Gastrocnemius medialis (tissue), 4 donors: ENCODE measurements at regions not wholly inside any gene's neighbourhood (a gene's known extent, or its start where the extent isn't known, plus 50 kb on each side); places are given as distances from the start of the nearest gene placed in this dataset.

Experiments used
- ATAC-seq, 2 donors: fragments of 150-250 bp; one replicate each; pipeline ENCODE4 v1.9.1; 2016
- DNase-seq, 2 donors: peaks; one replicate each; pipeline ENCODE4 v3.0.0-alpha.2; 2019
- H3K27ac ChIP-seq, 4 donors: fragments of 200-600 bp; sonication (generic); 1 replicate in 1 of 4; 2 replicates in 3 of 4; pipeline ENCODE4 v1.5.1; 2016 to 2018; ENCODE audit warnings: mild to moderate bottlenecking in 2 of 4, moderate library complexity in 1 of 4
- H3K27me3 ChIP-seq, 3 donors: fragments of 200-600 bp; sonication (generic) in 2 of 3; 1 replicate in 1 of 3; 2 replicates in 2 of 3; pipeline versions ENCODE4 v1.5.1 to v1.6.0; 2016 to 2019; ENCODE audit warnings: mild to moderate bottlenecking in 1 of 3, moderate library complexity in 1 of 3
- H3K36me3 ChIP-seq, 2 donors: fragments of 200-600 bp; sonication (generic) in 1 of 2; one replicate each; pipeline ENCODE4 v1.5.1; 2017 to 2018
- H3K4me1 ChIP-seq, 2 donors: fragments of 200-600 bp; sonication (generic) in 1 of 2; one replicate each; pipeline ENCODE4 v1.5.1; 2016 to 2017; ENCODE audit warnings: mild to moderate bottlenecking in 2 of 2
- H3K4me3 ChIP-seq, 4 donors: fragments of 200-600 bp; sonication (generic) in 3 of 4; 1 replicate in 1 of 4; 2 replicates in 3 of 4; pipeline ENCODE4 v1.5.1; 2016 to 2019; ENCODE audit warnings: mild to moderate bottlenecking in 2 of 4
- H3K9me3 ChIP-seq, 3 donors: fragments of 200-600 bp; sonication (generic) in 2 of 3; 1 replicate in 1 of 3; 2 replicates in 2 of 3; pipeline ENCODE4 v1.5.1; 2016 to 2019
- POLR2A ChIP-seq, 2 donors: fragments of 450-650 bp; IDR thresholded peaks; one replicate each; pipeline ENCODE4 v1.6.1; 2017; ENCODE audit warnings: antibody characterized with exemption in 2 of 2, mild to moderate bottlenecking in 2 of 2, moderate library complexity in 2 of 2
- in situ Hi-C, 4 donors: fragments of 200-750 bp; cut with MboI; loops; one replicate each; pipeline versions ENCODE4 v1.15.0 to v1.8.0; 2017; ENCODE audit warnings: low sequenced_read_pairs in 4 of 4
- intact Hi-C: fragments of 100-400 bp; cut with DNase I; formaldehyde crosslinking; loops from one replicate; pipeline ENCODE4 v1.15.1; 2023; ENCODE audit warnings: low total_unique reads
- TF ChIP-seq, protein P1 (sequence below), 5 experiments: fragments of 450-650 bp in 3 of 5; fragments of 200-600 bp in 2 of 5; sonication (generic) in 2 of 5; IDR thresholded peaks in 4 of 5; conservative IDR thresholded peaks in 1 of 5; 1 replicate in 4 of 5; 2 replicates in 1 of 5; pipeline ENCODE4 v1.5.1; 2016 to 2019; ENCODE audit warnings: antibody characterized with exemption in 5 of 5, mild to moderate bottlenecking in 3 of 5, moderate library complexity in 3 of 5

- Histone ChIP-seq H3K27me3 (no peaks in the 10 kb centered on the region), H3K27ac (no peak overlapping the region), H3K9me3 (no peaks in the 10 kb centered on the region), H3K36me3 (no peaks in the 10 kb centered on the region), H3K4me3 (no peak overlapping the region), H3K4me1 (no peaks in the 10 kb centered on the region)
- no peak for ATAC-seq
- TF ChIP-seq POLR2A (IDR thresholded peaks at IDR 0.05) = no peak
- TF ChIP-seq, protein P1, sequence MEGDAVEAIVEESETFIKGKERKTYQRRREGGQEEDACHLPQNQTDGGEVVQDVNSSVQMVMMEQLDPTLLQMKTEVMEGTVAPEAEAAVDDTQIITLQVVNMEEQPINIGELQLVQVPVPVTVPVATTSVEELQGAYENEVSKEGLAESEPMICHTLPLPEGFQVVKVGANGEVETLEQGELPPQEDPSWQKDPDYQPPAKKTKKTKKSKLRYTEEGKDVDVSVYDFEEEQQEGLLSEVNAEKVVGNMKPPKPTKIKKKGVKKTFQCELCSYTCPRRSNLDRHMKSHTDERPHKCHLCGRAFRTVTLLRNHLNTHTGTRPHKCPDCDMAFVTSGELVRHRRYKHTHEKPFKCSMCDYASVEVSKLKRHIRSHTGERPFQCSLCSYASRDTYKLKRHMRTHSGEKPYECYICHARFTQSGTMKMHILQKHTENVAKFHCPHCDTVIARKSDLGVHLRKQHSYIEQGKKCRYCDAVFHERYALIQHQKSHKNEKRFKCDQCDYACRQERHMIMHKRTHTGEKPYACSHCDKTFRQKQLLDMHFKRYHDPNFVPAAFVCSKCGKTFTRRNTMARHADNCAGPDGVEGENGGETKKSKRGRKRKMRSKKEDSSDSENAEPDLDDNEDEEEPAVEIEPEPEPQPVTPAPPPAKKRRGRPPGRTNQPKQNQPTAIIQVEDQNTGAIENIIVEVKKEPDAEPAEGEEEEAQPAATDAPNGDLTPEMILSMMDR (IDR thresholded peaks at IDR 0.05 in 4 of 5, conservative IDR thresholded peaks at IDR 0.05 in 1 of 5) = no peak
- in situ Hi-C loops = no loop called here
- intact Hi-C loops = no loop called here
- DNase-seq = no peak
These were observed 791.4 kb downstream of the MTRR start for GRCh38 chr5:8660133-8660893.

DNA sequence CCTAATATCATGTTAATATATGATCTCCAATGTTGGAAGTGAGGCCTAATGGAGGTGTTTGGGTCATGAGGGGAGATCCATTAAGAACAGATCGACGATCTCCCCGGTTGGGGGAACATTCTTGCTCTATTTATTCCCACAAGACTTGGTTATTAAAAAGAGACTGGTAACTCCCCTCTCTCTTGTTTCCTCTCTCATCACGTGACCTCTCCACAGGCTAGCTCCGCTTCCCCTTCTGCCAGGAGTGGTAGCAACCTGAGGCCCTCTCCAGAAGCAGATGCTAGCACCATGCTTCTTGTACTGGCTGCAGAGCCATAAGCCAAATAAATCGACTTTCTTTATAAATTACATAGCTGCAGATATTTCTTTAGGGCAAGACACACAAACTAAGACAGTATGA lies 794.4 kb downstream of the MTRR start:
- in situ Hi-C loops = no loop called here
- no peak for ATAC-seq

DNA sequence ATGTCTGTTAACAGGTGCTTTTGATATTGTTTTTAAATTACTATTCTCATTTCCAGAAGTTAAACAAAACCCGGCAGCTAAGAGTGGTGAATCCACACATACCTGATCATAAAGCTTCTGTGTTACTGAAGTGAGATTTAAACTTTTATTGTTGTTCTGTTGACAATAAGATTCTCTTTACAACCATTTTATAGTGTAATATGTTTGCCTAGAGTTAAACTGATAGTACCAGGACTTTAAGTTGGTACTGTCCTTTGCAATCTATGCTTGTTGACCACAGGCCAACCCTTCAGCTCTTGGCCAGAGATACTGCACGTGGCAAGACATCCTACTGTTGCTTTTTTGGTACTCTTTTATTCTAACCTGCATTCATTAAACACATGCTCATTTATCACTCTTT lies 806.2 kb downstream of the MTRR start:
- no peak for TF ChIP-seq POLR2A (IDR thresholded peaks at IDR 0.05)
- TF ChIP-seq, protein P1 (IDR thresholded peaks at IDR 0.05 in 4 of 5, conservative IDR thresholded peaks at IDR 0.05 in 1 of 5) = no peak
- Histone ChIP-seq H3K4me3 (no peak overlapping the region), H3K27ac (no peak overlapping the region), H3K27me3 (no peaks in the 10 kb centered on the region), H3K36me3 (no peaks in the 10 kb centered on the region), H3K9me3 (no peaks in the 10 kb centered on the region), H3K4me1 (no peaks in the 10 kb centered on the region)
- intact Hi-C loops (no loop called here), in situ Hi-C loops (no loop called here)
- ATAC-seq (no peak), DNase-seq (no peak)

More for the DNA sequence above, 794.4 kb downstream of the MTRR start:
- Histone ChIP-seq H3K27ac (no peak overlapping the region), H3K9me3 (no peaks in the 10 kb centered on the region), H3K36me3 (no peaks in the 10 kb centered on the region), H3K4me1 (no peaks in the 10 kb centered on the region), H3K27me3 (no peaks in the 10 kb centered on the region), H3K4me3 (no peak overlapping the region)
- TF ChIP-seq POLR2A (IDR thresholded peaks at IDR 0.05) = no peak
- TF ChIP-seq, protein P1 (IDR thresholded peaks at IDR 0.05 in 4 of 5, conservative IDR thresholded peaks at IDR 0.05 in 1 of 5) = no peak
- DNase-seq = no peak
- intact Hi-C loops = no loop called here

DNA sequence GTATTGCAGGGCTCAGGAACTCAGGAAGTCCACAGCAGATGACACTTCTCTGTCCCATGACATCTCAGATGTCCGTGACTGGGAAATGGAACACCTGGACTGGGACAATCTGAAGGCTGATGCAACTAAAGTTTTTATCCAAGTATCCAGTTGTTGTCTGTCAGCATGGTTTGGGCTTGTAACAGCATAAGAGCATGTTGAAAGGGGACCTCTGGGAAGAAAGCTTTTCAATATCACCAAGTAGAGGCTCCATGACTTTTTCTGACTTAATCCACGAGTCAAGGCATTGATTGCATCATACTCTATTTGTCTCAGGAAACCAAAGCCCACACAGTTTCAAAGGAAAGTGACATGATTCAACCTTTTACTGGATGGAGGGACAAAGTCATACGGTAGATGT lies 807.7 kb downstream of the MTRR start:
- Histone ChIP-seq H3K4me3 (no peak overlapping the region), H3K4me1 (no peaks in the 10 kb centered on the region), H3K27ac (no peak overlapping the region), H3K27me3 (no peaks in the 10 kb centered on the region), H3K9me3 (no peaks in the 10 kb centered on the region), H3K36me3 (no peaks in the 10 kb centered on the region)
- TF ChIP-seq, protein P1 (IDR thresholded peaks at IDR 0.05 in 4 of 5, conservative IDR thresholded peaks at IDR 0.05 in 1 of 5) = no peak
- no peak for TF ChIP-seq POLR2A (IDR thresholded peaks at IDR 0.05)
- DNase-seq = no peak
- no peak for ATAC-seq
- in situ Hi-C loops (no loop called here), intact Hi-C loops (no loop called here)

GRCh38 chr5:8682381-8682780 lies 813.4 kb downstream of the MTRR start:
- H3K9me3 ChIP-seq = no peaks in the 10 kb centered on the region
- in situ Hi-C loops = no loop called here
- intact Hi-C loops = no loop called here
- ATAC-seq (no peak), DNase-seq (no peak)
- no peak overlapping the region for H3K4me3 ChIP-seq
- H3K27ac ChIP-seq = no peak overlapping the region
- H3K36me3 ChIP-seq = no peaks in the 10 kb centered on the region
- H3K27me3 ChIP-seq = no peaks in the 10 kb centered on the region
- H3K4me1 ChIP-seq = no peaks in the 10 kb centered on the region
- no peak for TF ChIP-seq POLR2A (IDR thresholded peaks at IDR 0.05)
- TF ChIP-seq, protein P1 (IDR thresholded peaks at IDR 0.05 in 4 of 5, conservative IDR thresholded peaks at IDR 0.05 in 1 of 5) = no peak
